HG03103 (cell line): ENCODE measurements at regions not wholly inside any gene's neighbourhood (a gene's known extent, or its start where the extent isn't known, plus 50 kb on each side); places are given as distances from the start of the nearest gene placed in this dataset.
"Not testable (repeated sequence)": the region's sequence is repeated elsewhere in the genome, so short reads cannot be mapped to it uniquely, and the experiment has no call there.

Experiments used
- ATAC-seq: cut with Tn5 transposase; IDR thresholded peaks from one replicate; pipeline ENCODE4 v1.9.1; 2021; ENCODE audit warnings: low read depth; ENCODE audit not compliant: unreplicated experiment

GRCh38 chr2:7510353-7510752 lies 593.1 kb downstream of the RNF144A start:
- ATAC-seq, result no peak

GRCh38 chr2:7513834-7514233 lies 596.6 kb downstream of the RNF144A start:
- no peak for ATAC-seq

GRCh38 chr2:7515327-7515726 lies 598.1 kb downstream of the RNF144A start:
- ATAC-seq, result no peak

- ATAC-seq, result no peak
Observed at GRCh38 chr2:7516484-7517063, 599.4 kb downstream of the RNF144A start.

- ATAC-seq, result no peak
Observed at GRCh38 chr2:7517088-7517487, 599.9 kb downstream of the RNF144A start.

- no peak for ATAC-seq
Observed at GRCh38 chr2:7517851-7518250, 600.6 kb downstream of the RNF144A start.

- ATAC-seq, result no peak
Observed at GRCh38 chr2:7523481-7524120, 606.4 kb downstream of the RNF144A start.

GRCh38 chr2:7524195-7524594 lies 607.0 kb downstream of the RNF144A start:
- ATAC-seq, result no peak

GRCh38 chr2:7525746-7526145 lies 608.5 kb downstream of the RNF144A start:
- ATAC-seq, result no peak

- no peak for ATAC-seq
Observed at GRCh38 chr2:7527165-7527722, 610.0 kb downstream of the RNF144A start.

- no peak for ATAC-seq
Observed at GRCh38 chr2:7530001-7530400, 612.8 kb downstream of the RNF144A start.

GRCh38 chr2:7539077-7539476 lies 621.9 kb downstream of the RNF144A start:
- no peak for ATAC-seq

- no peak for ATAC-seq
Observed at GRCh38 chr2:7539760-7540159, 622.5 kb downstream of the RNF144A start.

- no peak for ATAC-seq
Observed at GRCh38 chr2:7552825-7553570, 635.8 kb downstream of the RNF144A start.

GRCh38 chr2:7555260-7555659 lies 638.0 kb downstream of the RNF144A start:
- no peak for ATAC-seq

GRCh38 chr2:7557376-7557775 lies 640.2 kb downstream of the RNF144A start:
- ATAC-seq, result no peak

GRCh38 chr2:7559791-7560190 lies 642.6 kb downstream of the RNF144A start:
- no peak for ATAC-seq

GRCh38 chr2:7566382-7566881 lies 649.2 kb downstream of the RNF144A start:
- no peak for ATAC-seq

GRCh38 chr2:7567116-7567515 lies 649.9 kb downstream of the RNF144A start:
- not testable (repeated sequence) for ATAC-seq

GRCh38 chr2:7567646-7568045 lies 650.4 kb downstream of the RNF144A start:
- ATAC-seq, result no peak

GRCh38 chr2:7570247-7570646 lies 653.0 kb downstream of the RNF144A start:
- no peak for ATAC-seq
